ENCODE measurements at regions not wholly inside any gene's neighbourhood (a gene's known extent, or its start where the extent isn't known, plus 50 kb on each side); places are given as distances from the start of the nearest gene placed in this dataset.
A peak's percentile ranks its signal among the peaks of the same experiment; 100 is the strongest.

GRCh38 chr5:63127054-63127453 is 548.4 kb downstream of the LRRC70 start:
- TF ChIP-seq CTCF (IDR thresholded peaks at IDR 0.05) (no peak), POLR2A (IDR thresholded peaks at IDR 0.05) (no peak)
- 87 to 94% (median 92%) methylated on average over 2 of the region's 2 CpGs for WGBS, 4 donors
- intact Hi-C loops (cut with DNase I): no loop called here
- H3K4me1 ChIP-seq (replicated peaks in 1 of 2): no peaks in the 10 kb centered on the region
- no peak overlapping the region for H3K4me3 ChIP-seq
- H3K27me3 ChIP-seq: no peaks in the 10 kb centered on the region
- no peak overlapping the region for H3K27ac ChIP-seq
- H3K36me3 ChIP-seq (replicated peaks in 1 of 2): no peaks in the 10 kb centered on the region
- no peak for DNase-seq
- H3K9me3 ChIP-seq (replicated peaks in 1 of 3): no peaks in the 10 kb centered on the region

DNA sequence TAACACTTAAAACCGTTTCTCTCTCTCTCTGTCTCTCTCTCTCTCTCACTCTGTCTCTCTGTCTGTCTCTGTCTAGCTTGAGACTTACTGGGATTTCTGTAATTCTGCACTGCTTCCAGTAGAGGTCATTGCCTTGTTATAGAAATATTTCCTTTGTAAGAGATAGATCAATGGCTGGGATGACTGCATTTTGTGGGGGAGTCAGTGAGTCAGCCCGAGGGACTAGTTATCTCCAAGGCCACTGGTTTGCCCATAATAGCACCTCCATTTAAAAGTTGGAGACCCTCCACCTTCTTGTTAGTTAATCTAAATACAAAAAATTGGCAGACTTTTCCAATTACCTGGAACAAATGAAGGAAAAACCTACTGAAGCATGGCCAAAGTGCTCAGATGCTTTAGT is 547.2 kb downstream of the LRRC70 start:
- WGBS, 4 donors: 12 to 24% (median 14%) methylated on average over 2 of the region's 2 CpGs
- peak; percentile 14 to 45 (median 40) for TF ChIP-seq CTCF (IDR thresholded peaks at IDR 0.05)
- TF ChIP-seq POLR2A (IDR thresholded peaks at IDR 0.05): no peak
- intact Hi-C loops (cut with DNase I): no loop called here
- Histone ChIP-seq H3K27me3 (no peaks in the 10 kb centered on the region), H3K36me3 (replicated peaks in 1 of 2) (no peaks in the 10 kb centered on the region), H3K4me1 (replicated peaks in 1 of 2) (no peaks in the 10 kb centered on the region), H3K4me3 (no peak overlapping the region), H3K27ac (no peak overlapping the region), H3K9me3 (replicated peaks in 1 of 3) (no peaks in the 10 kb centered on the region)
- peak in 1 of 7 donors; percentile 2 for DNase-seq

DNA sequence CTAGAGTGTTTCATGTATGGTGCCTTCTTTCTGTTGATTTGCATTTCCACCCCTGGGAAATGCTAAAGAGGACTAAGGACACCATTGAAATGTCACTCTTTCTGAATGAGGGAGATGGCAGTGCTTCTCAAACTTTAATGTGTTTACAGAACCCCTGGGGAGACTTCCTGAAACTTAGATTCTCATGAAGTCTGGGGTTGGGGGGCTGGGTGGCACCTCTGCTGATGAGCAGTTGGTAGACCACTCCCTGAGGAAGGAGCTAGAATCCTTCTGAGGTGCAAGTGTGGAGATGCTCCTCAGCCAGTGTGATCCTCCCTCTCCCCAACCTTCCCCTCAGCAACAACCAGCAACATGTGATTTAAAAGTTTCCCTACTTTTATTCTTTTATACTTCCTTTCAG is 546.8 kb downstream of the LRRC70 start:
- intact Hi-C loops (cut with DNase I): no loop called here
- Histone ChIP-seq H3K4me3 (no peak overlapping the region), H3K36me3 (replicated peaks in 1 of 2) (no peaks in the 10 kb centered on the region), H3K9me3 (replicated peaks in 1 of 3) (no peaks in the 10 kb centered on the region), H3K4me1 (replicated peaks in 1 of 2) (no peaks in the 10 kb centered on the region), H3K27ac (no peak overlapping the region), H3K27me3 (no peaks in the 10 kb centered on the region)
- no peak for DNase-seq
- TF ChIP-seq POLR2A (IDR thresholded peaks at IDR 0.05) (no peak), CTCF (IDR thresholded peaks at IDR 0.05) (no peak)

DNA sequence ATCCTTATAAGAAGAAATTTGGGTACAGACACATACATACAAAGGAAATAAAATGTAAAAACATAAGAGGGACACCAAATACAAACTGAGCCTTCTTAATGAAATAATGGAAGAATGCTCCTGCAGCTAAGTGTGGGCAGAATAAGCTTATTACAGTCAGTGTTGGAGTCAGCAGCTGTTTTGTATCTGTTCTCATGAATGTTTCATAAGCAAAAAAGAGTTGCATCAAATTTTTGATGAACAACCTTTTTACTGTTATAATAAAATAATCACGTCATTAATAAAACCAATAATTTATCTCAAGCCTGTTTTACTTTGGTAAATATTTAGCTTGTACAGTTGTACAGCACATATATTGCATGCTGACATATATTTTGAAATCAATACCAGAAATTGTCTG is 545.6 kb downstream of the LRRC70 start:
- H3K36me3 ChIP-seq (replicated peaks in 1 of 2): no peaks in the 10 kb centered on the region
- 54 to 73% (median 71%) methylated on average over 1 of the region's 1 CpG for WGBS, 4 donors
- no peaks in the 10 kb centered on the region for H3K9me3 ChIP-seq (replicated peaks in 1 of 3)
- H3K4me1 ChIP-seq (replicated peaks in 1 of 2): no peaks in the 10 kb centered on the region
- TF ChIP-seq POLR2A (IDR thresholded peaks at IDR 0.05) (no peak), CTCF (IDR thresholded peaks at IDR 0.05) (no peak)
- intact Hi-C loops (cut with DNase I): no loop called here
- H3K27ac ChIP-seq: no peak overlapping the region
- H3K27me3 ChIP-seq: no peaks in the 10 kb centered on the region
- H3K4me3 ChIP-seq: no peak overlapping the region
- DNase-seq: no peak
